HG02981 (cell line): ENCODE measurements at regions not wholly inside any gene's neighbourhood (a gene's known extent, or its start where the extent isn't known, plus 50 kb on each side); places are given as distances from the start of the nearest gene placed in this dataset.
A peak's percentile ranks its signal among the peaks of the same experiment; 100 is the strongest.

Experiments
- ATAC-seq: cut with Tn5 transposase; IDR thresholded peaks from one replicate; pipeline ENCODE4 v1.9.1; 2021; ENCODE audit warnings: mild to moderate bottlenecking, moderate library complexity; ENCODE audit not compliant: unreplicated experiment

DNA sequence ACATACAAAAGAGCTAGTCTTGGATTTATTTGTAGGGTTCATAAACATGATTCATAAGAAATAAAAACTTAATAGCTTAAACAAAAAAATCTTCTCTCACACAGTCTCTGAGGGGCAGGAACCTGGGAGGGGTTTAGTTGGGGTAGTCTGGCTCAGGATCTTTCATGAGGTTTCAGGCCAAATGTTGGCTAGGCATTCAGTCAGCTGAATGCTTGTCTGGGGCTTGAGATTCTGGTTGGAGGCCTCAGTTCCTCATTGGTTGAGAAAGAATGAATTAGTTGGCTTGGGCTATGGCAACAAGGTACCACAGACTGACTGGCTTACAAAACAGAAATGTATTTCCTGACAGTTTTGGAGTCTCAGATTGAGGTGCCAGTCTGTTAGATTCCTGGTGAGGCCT lies 74.3 kb downstream of the ANKRD7 start:
- ATAC-seq, result no peak

DNA sequence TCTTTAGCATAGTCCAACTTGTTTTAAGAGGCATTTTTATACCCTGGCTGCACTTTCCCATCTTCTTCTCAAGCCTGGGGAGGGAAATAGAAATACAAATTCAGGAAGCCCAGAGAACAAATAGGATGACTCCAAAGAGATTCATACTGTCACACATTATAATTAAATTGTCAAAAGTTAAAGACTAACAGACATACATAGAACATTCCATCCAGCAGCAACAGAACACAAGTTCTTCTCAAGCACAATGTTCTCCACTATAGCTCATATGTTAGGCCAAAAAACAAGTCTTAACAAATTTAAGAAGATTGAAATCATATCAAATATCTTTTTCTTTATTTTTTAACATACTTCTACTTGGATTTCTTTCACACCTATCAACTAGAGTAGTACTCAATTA lies 75.7 kb downstream of the ANKRD7 start:
- ATAC-seq, result no peak

DNA sequence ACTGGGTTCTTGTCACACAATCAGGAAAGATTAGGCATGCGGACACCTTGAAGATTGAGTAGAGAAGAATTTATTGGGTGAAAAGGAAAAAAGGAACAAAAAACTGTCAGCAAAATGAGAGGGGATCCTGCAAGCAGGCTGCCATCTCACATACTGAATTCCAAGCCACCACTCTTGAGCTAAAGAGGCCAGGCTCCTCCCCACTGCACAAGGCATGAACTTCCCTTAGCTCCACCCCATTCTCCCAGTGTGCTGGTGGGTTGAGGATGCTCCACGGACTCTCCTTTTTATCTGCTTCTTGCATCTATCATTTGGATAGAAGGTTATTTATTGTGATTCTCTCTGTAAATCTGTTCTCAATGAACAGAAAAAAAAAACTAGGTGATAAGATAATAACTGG lies 79.6 kb downstream of the ANKRD7 start:
- ATAC-seq, result no peak

DNA sequence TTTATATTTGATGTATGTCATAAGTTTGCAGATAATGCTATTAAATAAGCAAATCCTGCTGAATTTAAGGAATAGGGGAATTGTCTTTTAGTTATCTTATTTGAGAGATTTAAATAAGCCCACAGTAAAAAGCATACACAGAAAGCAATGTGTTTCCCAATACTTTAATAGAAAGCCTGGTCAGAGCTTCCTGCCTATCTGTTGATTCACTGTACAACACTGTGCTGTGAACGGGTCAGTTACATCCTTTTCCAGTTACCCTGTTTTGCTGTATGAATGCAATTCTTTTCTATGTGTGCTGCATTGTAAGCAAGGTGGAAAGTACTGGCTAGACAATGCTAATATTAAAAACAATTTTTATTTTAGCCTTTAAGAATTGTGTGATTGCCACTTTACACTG lies 81.2 kb downstream of the ANKRD7 start:
- ATAC-seq, result no peak

GRCh38 chr7:118306771-118307170 lies 82.3 kb downstream of the ANKRD7 start:
- no peak for ATAC-seq

DNA sequence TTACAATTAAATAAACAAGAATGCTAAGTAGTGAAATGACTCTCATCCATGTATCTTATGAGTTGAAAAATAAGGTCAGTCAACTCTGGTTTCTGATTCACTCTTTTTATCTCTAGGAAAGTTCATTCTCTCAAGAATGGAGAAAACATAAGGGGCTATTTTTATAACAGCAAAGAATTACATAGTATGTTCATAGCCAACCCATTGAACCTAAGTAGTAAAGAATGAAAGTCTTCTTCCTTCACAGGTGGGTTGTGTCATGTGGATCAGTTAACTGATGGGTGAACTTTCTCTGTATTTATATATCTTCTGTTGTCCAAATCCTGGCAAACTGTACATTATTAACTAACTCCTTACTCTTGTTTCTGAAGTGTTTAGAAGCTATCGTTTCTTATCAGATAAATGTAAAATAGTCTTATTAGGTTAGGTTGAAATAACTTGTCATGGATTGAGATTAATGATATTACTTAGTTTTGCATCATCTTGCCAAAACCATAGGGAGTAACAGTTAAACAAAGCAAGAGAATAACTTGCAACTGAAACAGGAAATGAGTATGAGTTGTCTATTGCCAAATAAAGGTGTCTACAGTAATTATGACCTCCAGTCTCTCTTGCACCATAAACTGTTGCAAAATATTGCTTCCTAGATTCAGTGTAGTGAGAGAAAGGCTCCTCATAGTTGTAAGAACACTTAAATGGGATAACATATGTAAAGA lies 86.8 kb downstream of the ANKRD7 start:
- ATAC-seq, result peak; percentile 82

GRCh38 chr7:118312051-118312450 lies 87.5 kb downstream of the ANKRD7 start:
- ATAC-seq, result peak; percentile 41

DNA sequence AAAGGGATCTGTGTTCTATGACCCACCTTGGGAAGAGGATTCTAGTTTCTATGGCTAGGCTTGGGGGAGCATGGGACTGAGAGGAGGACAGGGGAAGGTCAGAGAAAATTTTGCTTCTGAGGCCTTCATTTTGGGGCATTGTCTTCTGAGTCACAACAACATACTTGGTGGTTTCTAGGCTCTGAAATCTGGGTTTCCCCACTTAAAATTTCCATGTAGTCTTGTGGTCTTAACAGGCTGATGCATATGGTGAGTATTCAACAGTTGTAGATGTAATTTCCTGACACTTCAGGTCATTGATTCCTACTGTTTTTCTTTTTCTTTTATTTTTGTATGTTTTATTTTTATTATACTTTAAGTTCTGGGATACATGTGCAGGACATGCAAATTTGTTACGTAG lies 88.5 kb downstream of the ANKRD7 start:
- ATAC-seq, result peak; percentile 62

- no peak for ATAC-seq
Observed at GRCh38 chr7:118324790-118325449, 100.4 kb downstream of the ANKRD7 start.

GRCh38 chr7:118325450-118325808 lies 100.9 kb downstream of the ANKRD7 start:
- no peak for ATAC-seq

DNA sequence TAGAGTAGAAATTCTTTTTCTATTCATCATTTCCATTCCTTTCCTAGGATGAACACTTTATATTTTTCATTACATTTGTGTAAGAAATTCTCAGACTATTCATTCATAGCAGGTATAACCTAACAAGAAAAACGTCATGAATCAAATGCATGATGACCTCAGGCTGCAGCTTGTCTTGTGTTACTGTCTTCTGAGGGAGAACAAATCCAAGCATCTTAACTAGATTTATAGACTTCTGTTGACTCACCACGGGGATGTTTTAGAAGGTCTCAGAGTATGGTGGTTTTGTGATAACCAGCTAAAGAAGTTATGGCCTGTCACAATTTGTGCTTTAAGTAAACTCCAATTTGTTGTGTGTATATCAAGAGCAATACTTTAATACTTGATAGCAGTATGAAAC lies 102.7 kb downstream of the ANKRD7 start:
- no peak for ATAC-seq

- no peak for ATAC-seq
Observed at GRCh38 chr7:118328505-118329211, 104.2 kb downstream of the ANKRD7 start.

GRCh38 chr7:118330388-118330787 lies 105.9 kb downstream of the ANKRD7 start:
- no peak for ATAC-seq

DNA sequence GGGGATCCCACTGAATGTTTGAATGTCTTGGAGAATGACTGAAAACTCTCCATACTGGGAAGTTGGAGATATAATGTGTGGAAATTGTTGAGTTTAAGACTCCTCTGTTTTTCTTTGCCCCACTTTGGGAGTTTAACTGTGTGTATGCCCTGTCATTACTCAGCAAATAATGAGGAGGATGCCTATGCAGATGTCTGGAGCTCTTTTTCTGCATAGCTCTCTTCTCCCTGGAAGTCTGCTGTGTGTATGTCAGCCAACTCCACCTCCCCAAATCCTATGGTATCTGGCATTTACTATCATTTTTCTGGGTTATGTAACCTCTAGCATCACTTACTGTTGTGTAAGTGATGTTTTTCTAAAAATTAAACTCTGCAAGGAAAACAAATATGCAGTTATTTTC lies 122.2 kb downstream of the ANKRD7 start:
- no peak for ATAC-seq

DNA sequence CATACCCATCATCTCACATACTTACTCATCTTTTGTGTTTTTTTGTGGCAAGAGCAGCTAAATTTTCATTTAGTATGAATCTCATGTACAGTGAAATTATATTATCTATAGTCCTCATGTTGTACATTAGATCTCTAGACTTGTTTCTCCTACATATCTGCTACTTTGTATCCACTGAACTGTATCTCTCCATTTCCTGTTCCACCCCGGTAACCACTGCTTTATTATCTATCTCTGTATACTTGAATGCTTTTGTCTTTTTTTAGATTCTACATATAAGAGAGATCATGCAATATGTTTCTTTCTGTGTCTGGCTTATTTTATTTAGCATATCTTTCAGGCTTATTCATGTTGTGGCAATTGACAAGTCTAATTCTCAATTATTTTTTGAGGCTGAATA lies 125.1 kb downstream of the ANKRD7 start:
- no peak for ATAC-seq

DNA sequence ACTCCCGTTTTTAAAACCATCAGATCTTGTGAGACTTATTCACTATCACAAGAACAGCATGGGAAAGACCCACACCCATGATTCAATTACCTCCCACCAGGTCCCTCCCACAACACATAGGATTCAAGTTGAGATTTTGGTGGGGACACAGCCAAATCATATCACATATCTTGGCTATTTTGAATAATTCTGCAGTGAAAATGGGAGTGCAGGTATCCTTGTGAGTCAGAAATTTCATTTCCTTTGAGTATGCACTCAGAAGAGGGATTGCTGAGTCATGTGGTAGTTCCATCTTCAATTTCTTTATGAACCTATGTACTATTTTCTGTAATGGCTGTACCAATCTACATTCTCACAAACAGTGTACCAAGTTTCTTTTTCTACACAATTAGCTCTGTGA lies 125.8 kb downstream of the ANKRD7 start:
- no peak for ATAC-seq

GRCh38 chr7:118352867-118353453 lies 128.5 kb downstream of the ANKRD7 start:
- peak; percentile 63 for ATAC-seq

DNA sequence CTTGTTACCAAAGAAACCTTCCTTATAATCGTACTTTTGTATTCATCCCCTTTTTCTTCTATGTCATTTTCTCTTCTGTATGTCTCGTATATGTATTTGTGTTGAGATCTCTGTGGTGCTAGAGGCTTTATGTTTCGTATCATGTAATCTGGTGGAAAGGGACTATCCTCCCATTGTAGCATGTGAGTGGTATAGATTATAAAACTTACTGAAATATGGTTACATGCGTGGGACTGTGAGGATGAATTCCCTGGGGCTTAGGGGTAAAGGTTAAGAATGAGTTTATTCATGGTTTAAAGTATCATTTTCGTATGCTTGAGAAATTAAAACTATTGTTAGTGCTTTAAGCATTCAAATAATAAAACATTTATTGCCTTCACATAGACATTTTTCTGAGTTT lies 141.9 kb downstream of the ANKRD7 start:
- no peak for ATAC-seq

GRCh38 chr7:118368958-118369357 lies 144.5 kb downstream of the ANKRD7 start:
- ATAC-seq, result no peak

GRCh38 chr7:118369987-118370386 lies 145.5 kb downstream of the ANKRD7 start:
- no peak for ATAC-seq

- ATAC-seq, result peak; percentile 59
Observed at GRCh38 chr7:118372530-118372929, 148.0 kb downstream of the ANKRD7 start.

GRCh38 chr7:118389629-118390028 lies 165.1 kb downstream of the ANKRD7 start:
- ATAC-seq, result no peak
